ENCODE measurements at regions not wholly inside any gene's neighbourhood (a gene's known extent, or its start where the extent isn't known, plus 50 kb on each side); places are given as distances from the start of the nearest gene placed in this dataset.
"Not testable (repeated sequence)": the region's sequence is repeated elsewhere in the genome, so short reads cannot be mapped to it uniquely, and the experiment has no call there.

- no peak for TF ChIP-seq CTCF (IDR thresholded peaks at IDR 0.05)
- Histone ChIP-seq H3K36me3 (ENCODE audit: low read depth) (no peaks in the 10 kb centered on the region), H3K9me3 (peaks cover 14% of the 10 kb centered on the region), H3K4me3 (no peak overlapping the region), H3K4me1 (ENCODE audit: low read depth) (no peaks in the 10 kb centered on the region)
- intact Hi-C loops (cut with DNase I, micrococcal nuclease): no loop called here
- DNase-seq: no peak
- ATAC-seq: no peak
These were observed 108.9 kb upstream of the FMN2 start for GRCh38 chr1:239982762-239983161.

GRCh38 chr1:239985044-239985443 lies 106.6 kb upstream of the FMN2 start:
- intact Hi-C loops (cut with DNase I, micrococcal nuclease): no loop called here

GRCh38 chr1:239987103-239987745 lies 104.5 kb upstream of the FMN2 start:
- Histone ChIP-seq H3K4me3 (no peak overlapping the region), H3K4me1 (ENCODE audit: low read depth) (no peaks in the 10 kb centered on the region), H3K9me3 (peaks cover 8% of the 10 kb centered on the region), H3K36me3 (ENCODE audit: low read depth) (no peaks in the 10 kb centered on the region)
- ATAC-seq (no peak), DNase-seq (peak in 1 of 3 donors; percentile 80)
- peak; percentile 33 for TF ChIP-seq CTCF (IDR thresholded peaks at IDR 0.05)
- intact Hi-C loops (cut with DNase I, micrococcal nuclease): no loop called here

More at GRCh38 chr1:239985044-239985443, 106.6 kb upstream of the FMN2 start:
- DNase-seq: no peak
- ATAC-seq: no peak
- peaks cover 8% of the 10 kb centered on the region for H3K9me3 ChIP-seq
- H3K4me1 ChIP-seq (ENCODE audit: low read depth): no peaks in the 10 kb centered on the region
- TF ChIP-seq CTCF (IDR thresholded peaks at IDR 0.05): no peak
- no peak overlapping the region for H3K4me3 ChIP-seq
- H3K36me3 ChIP-seq (ENCODE audit: low read depth): no peaks in the 10 kb centered on the region

- no peak for DNase-seq
- intact Hi-C loops (cut with DNase I, micrococcal nuclease): no loop called here
- H3K9me3 ChIP-seq: peaks cover 4% of the 10 kb centered on the region
- no peak for ATAC-seq
- H3K36me3 ChIP-seq (ENCODE audit: low read depth): no peaks in the 10 kb centered on the region
- no peak for TF ChIP-seq CTCF (IDR thresholded peaks at IDR 0.05)
- H3K4me1 ChIP-seq (ENCODE audit: low read depth): no peaks in the 10 kb centered on the region
- H3K4me3 ChIP-seq: no peak overlapping the region
These were observed 101.7 kb upstream of the FMN2 start for GRCh38 chr1:239989990-239990389.

GRCh38 chr1:239992566-239992965 lies 99.1 kb upstream of the FMN2 start:
- H3K9me3 ChIP-seq; intact Hi-C loops (cut with DNase I, micrococcal nuclease); H3K36me3 ChIP-seq (ENCODE audit: low read depth): not testable (repeated sequence)

GRCh38 chr1:239993366-239993765 lies 98.3 kb upstream of the FMN2 start:
- no peak for TF ChIP-seq CTCF (IDR thresholded peaks at IDR 0.05)
- Histone ChIP-seq H3K9me3 (no peaks in the 10 kb centered on the region), H3K4me3 (no peak overlapping the region), H3K36me3 (ENCODE audit: low read depth) (no peaks in the 10 kb centered on the region), H3K4me1 (ENCODE audit: low read depth) (peaks cover 8% of the 10 kb centered on the region)
- intact Hi-C loops (cut with DNase I, micrococcal nuclease): no loop called here
- ATAC-seq (no peak), DNase-seq (no peak)

More at GRCh38 chr1:239992566-239992965, 99.1 kb upstream of the FMN2 start:
- not testable (repeated sequence) for H3K4me3 ChIP-seq; DNase-seq; H3K4me1 ChIP-seq (ENCODE audit: low read depth); ATAC-seq
